H1 (cell line): ENCODE measurements at regions not wholly inside any gene's neighbourhood (a gene's known extent, or its start where the extent isn't known, plus 50 kb on each side); places are given as distances from the start of the nearest gene placed in this dataset.

Experiments
- CTCF ChIA-PET: fragments of 300-600 bp; sonication (Branson Sonifier 250); formaldehyde crosslinking; loops from one replicate; lab custom pipeline; 2021; ENCODE audit not compliant: partially characterized antibody; lab: Charles Lee
- POLR2A ChIA-PET: fragments of 300-600 bp; sonication (Branson Sonifier 250); formaldehyde crosslinking; loops from one replicate; lab custom pipeline; 2021; ENCODE audit warnings: inconsistent platforms; ENCODE audit not compliant: partially characterized antibody; lab: Charles Lee
- DNase-seq, 2 experiments: peaks; one replicate each; pipeline versions ENCODE4 v3.0.0 to v3.0.0-alpha.2; 2010 to 2022; ENCODE audit warnings: low spot score in 2 of 2, low read depth in 1 of 2, mixed read lengths in 1 of 2
- FAIRE-seq: peaks from 2 replicates; lab custom pipeline; 2011; peaks lifted over from hg19 to GRCh38; lab: Jason Lieb, UNC
- H2AFZ ChIP-seq: 2 replicates; pipeline ENCODE4 v1.8.1; 2012; ENCODE audit warnings: low read length, inconsistent platforms
- H2AK5ac ChIP-seq: 2 replicates; pipeline ENCODE4 v1.6.1; 2013; ENCODE audit warnings: low read depth, low read length
- H2BK120ac ChIP-seq: replicated peaks from 2 replicates; pipeline ENCODE3; 2013; ENCODE audit warnings: low read depth, low read length, inconsistent platforms
- H2BK12ac ChIP-seq: 2 replicates; pipeline ENCODE4 v1.6.1; 2013; ENCODE audit warnings: low read depth, low read length
- H2BK15ac ChIP-seq: 2 replicates; pipeline ENCODE4 v1.6.1; 2013; ENCODE audit warnings: low read length
- H2BK20ac ChIP-seq: 2 replicates; pipeline ENCODE4 v1.6.1; 2013; ENCODE audit warnings: low read length
- H2BK5ac ChIP-seq: 2 replicates; pipeline ENCODE4 v1.6.1; 2013; ENCODE audit warnings: low read depth, low read length
- H3K14ac ChIP-seq: 2 replicates; pipeline ENCODE4 v1.6.1; 2013; ENCODE audit warnings: inconsistent platforms; ENCODE audit not compliant: insufficient read length
- H3K18ac ChIP-seq: 2 replicates; pipeline ENCODE4 v1.6.1; 2013; ENCODE audit warnings: low read length; ENCODE audit errors: extremely low read depth
- H3K23ac ChIP-seq: 2 replicates; pipeline ENCODE4 v1.6.1; 2013; ENCODE audit warnings: inconsistent platforms; ENCODE audit not compliant: insufficient read length
- H3K23me2 ChIP-seq: 2 replicates; pipeline ENCODE4 v1.6.1; 2013; ENCODE audit warnings: low read depth, low read length
- H3K27ac ChIP-seq: 2 replicates; pipeline ENCODE4 v1.6.1; 2011; ENCODE audit warnings: low read depth, low read length, inconsistent platforms
- H3K27me3 ChIP-seq, 4 experiments: replicated peaks in 1 of 4; 1 replicate in 1 of 4; 2 replicates in 3 of 4; pipeline versions ENCODE4 v1.6.1 to v1.8.1; 2011 to 2013; ENCODE audit warnings: low read length in 3 of 4, mild to moderate bottlenecking in 3 of 4, inconsistent platforms in 2 of 4, mixed read lengths in 2 of 4, moderate library complexity in 1 of 4; ENCODE audit not compliant: control insufficient read depth in 3 of 4, insufficient read depth in 3 of 4; ENCODE audit errors: extremely low read depth in 1 of 4
- H3K36me3 ChIP-seq, 4 experiments: 2 replicates each; pipeline versions ENCODE4 v1.6.1 to v1.8.1; 2011 to 2013; ENCODE audit warnings: mild to moderate bottlenecking in 4 of 4, low read length in 3 of 4, moderate library complexity in 2 of 4, control low read depth in 1 of 4, inconsistent platforms in 1 of 4; ENCODE audit not compliant: insufficient read depth in 4 of 4, control insufficient read depth in 2 of 4
- H3K4ac ChIP-seq: replicated peaks from 2 replicates; pipeline ENCODE3; 2013; ENCODE audit warnings: low read length, low read depth, mixed read lengths, inconsistent platforms; ENCODE audit not compliant: insufficient read length
- H3K4me1 ChIP-seq, 4 experiments: replicated peaks in 1 of 4; 1 replicate in 1 of 4; 2 replicates in 3 of 4; pipeline versions ENCODE4 v1.6.1 to v1.8.1; 2011 to 2013; ENCODE audit warnings: low read length in 3 of 4, inconsistent platforms in 2 of 4, mixed read lengths in 1 of 4; ENCODE audit not compliant: insufficient read depth in 4 of 4, control insufficient read depth in 3 of 4
- H3K4me2 ChIP-seq, 2 experiments: 2 replicates each; pipeline versions ENCODE4 v1.6.1 to v1.8.1; 2011 to 2013; ENCODE audit warnings: low read depth in 2 of 2, low read length in 2 of 2, control low read depth in 1 of 2, inconsistent platforms in 1 of 2, mild to moderate bottlenecking in 1 of 2; ENCODE audit not compliant: insufficient read depth in 1 of 2
- H3K4me3 ChIP-seq, 4 experiments: fragments of 200-600, 300-600 bp in 1 of 4; sonication (generic), shearing (Covaris generic), sonication (Bioruptor Twin) in 1 of 4; 2 replicates each; pipeline versions ENCODE4 v1.5.1 to v1.8.1; 2011 to 2016; ENCODE audit warnings: low read length in 4 of 4, low read depth in 3 of 4, control low read depth in 2 of 4, inconsistent platforms in 2 of 4, mild to moderate bottlenecking in 2 of 4, mixed read lengths in 1 of 4, moderate library complexity in 1 of 4; ENCODE audit not compliant: insufficient read depth in 2 of 4; ENCODE audit errors: extremely low read depth in 1 of 4
- H3K56ac ChIP-seq: replicated peaks from 2 replicates; pipeline ENCODE3; 2013; ENCODE audit warnings: low read depth, mild to moderate bottlenecking, mixed read lengths, low read length, inconsistent platforms; ENCODE audit not compliant: insufficient read length
- H3K79me1 ChIP-seq: 2 replicates; pipeline ENCODE4 v1.6.1; 2013; ENCODE audit warnings: low read depth, low read length, control low read depth
- H3K79me2 ChIP-seq, 2 experiments: 2 replicates each; pipeline versions ENCODE4 v1.6.1 to v1.8.1; 2012 to 2013; ENCODE audit warnings: low read length in 2 of 2, mild to moderate bottlenecking in 2 of 2, inconsistent platforms in 1 of 2; ENCODE audit not compliant: insufficient read depth in 2 of 2, control insufficient read depth in 1 of 2
- H3K9ac ChIP-seq, 4 experiments: replicated peaks in 1 of 4; 1 replicate in 1 of 4; 2 replicates in 3 of 4; pipeline versions ENCODE4 v1.6.1 to v1.8.1; 2011 to 2013; ENCODE audit warnings: low read depth in 3 of 4, low read length in 3 of 4, control low read depth in 2 of 4, mild to moderate bottlenecking in 2 of 4, moderate library complexity in 2 of 4, inconsistent platforms in 1 of 4; ENCODE audit errors: extremely low read depth in 1 of 4
- H3K9me3 ChIP-seq, 2 experiments: 2 replicates each; pipeline versions ENCODE4 v1.6.1 to v1.8.1; 2012 to 2013; ENCODE audit warnings: mild to moderate bottlenecking in 2 of 2, moderate library complexity in 2 of 2, control low read depth in 1 of 2, inconsistent platforms in 1 of 2, low read depth in 1 of 2, low read length in 1 of 2, mixed read lengths in 1 of 2; ENCODE audit not compliant: insufficient read depth in 2 of 2
- H4K20me1 ChIP-seq, 2 experiments: replicated peaks in 1 of 2; 2 replicates each; pipeline versions ENCODE3 to v1.8.1; 2011 to 2013; ENCODE audit warnings: inconsistent platforms in 2 of 2, low read length in 2 of 2, mild to moderate bottlenecking in 1 of 2; ENCODE audit not compliant: insufficient read depth in 2 of 2, control insufficient read depth in 1 of 2
- H4K5ac ChIP-seq: 2 replicates; pipeline ENCODE4 v1.6.1; 2013; ENCODE audit warnings: low read length, low read depth, mixed read lengths, inconsistent platforms; ENCODE audit not compliant: insufficient read length
- H4K8ac ChIP-seq: 2 replicates; pipeline ENCODE4 v1.8.0; 2013; ENCODE audit warnings: mild to moderate bottlenecking, moderate library complexity, low read length, inconsistent platforms; ENCODE audit not compliant: insufficient read depth; ENCODE audit errors: extremely low read depth
- H4K91ac ChIP-seq: replicated peaks from 2 replicates; pipeline ENCODE3; 2013; ENCODE audit warnings: low read length, mixed read lengths, inconsistent platforms; ENCODE audit not compliant: insufficient read length
- MAX ChIP-seq: IDR thresholded peaks from 2 replicates; pipeline ENCODE4 v1.6.1; 2012; ENCODE audit warnings: inconsistent platforms
- PHF8 ChIP-seq: fragments of 200-600 bp; sonication (generic); conservative IDR thresholded peaks from 2 replicates; pipeline ENCODE4 v1.7.1; 2012; ENCODE audit warnings: low read depth, mild to moderate bottlenecking, inconsistent platforms, low read length, moderate library complexity
- WGBS, 2 experiments: shearing (Covaris generic) in 1 of 2; methylation state at CpG; one replicate each; pipeline versions ENCODE4 v1.1.6 to v1.1.7; 2013 to 2015; ENCODE audit warnings: low lambda C conversion rate in 2 of 2, mixed read lengths in 2 of 2, inconsistent platforms in 1 of 2, low coverage in 1 of 2, missing lambda C conversion rate in 1 of 2; ENCODE audit not compliant: insufficient replicate concordance in 2 of 2, insufficient coverage in 1 of 2, insufficient read length in 1 of 2; ENCODE audit errors: extremely low coverage in 1 of 2, missing lambda C conversion rate in 1 of 2; 5-methylcytosine and 5-hydroxymethylcytosine counted together
- TF ChIP-seq, protein P1 (sequence below): IDR thresholded peaks from 2 replicates; pipeline ENCODE4 v1.6.1; 2012; ENCODE audit warnings: inconsistent platforms

DNA sequence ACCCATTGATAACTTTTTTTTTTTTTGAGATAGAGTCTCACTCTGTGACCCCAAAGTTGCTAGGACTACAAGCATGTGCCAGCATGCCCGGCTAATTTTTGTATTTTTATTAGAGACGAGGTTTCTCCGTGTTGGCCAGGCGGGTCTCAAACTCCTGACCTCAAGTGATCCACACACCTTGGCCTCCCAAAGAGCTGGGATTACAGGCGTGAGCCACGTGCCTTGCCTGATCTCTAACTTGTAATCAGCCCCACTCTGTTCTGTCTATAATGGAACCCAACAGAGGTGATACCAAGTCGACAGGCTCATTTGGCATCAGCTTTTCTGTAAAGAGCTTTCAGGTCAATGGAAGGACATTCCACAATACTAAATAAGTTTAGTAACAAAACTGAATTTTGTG, 99.4 kb downstream of the HFE start:
- H3K4me3 ChIP-seq, result peak overlapping the region in 2 of 4 experiments; percentile 1 to 91; a peak in 2 of 8 replicates
- H3K27ac ChIP-seq, result peak overlapping the region; percentile 95; the same call in 1 of the 2 replicates
- H2BK20ac ChIP-seq, result 0 out of 2 replicates have a peak overlapping the region, but pooled peaks have one; percentile 51

More for the DNA sequence above, 99.4 kb downstream of the HFE start:
- ChIA-PET POLR2A (interaction anchor here (0.9 to 40.4 kb wide), 23 partner anchors 9 to 1684 kb away, joined by 3 to 2731 read pairs (median 27); a partner anchor contains a TSS), CTCF (interaction anchor here (0.6 to 3.0 kb wide), 5 partner anchors 11 to 1332 kb away, joined by 3 to 13 read pairs (median 3); no protein-coding TSS in a partner anchor)
- peak overlapping the region; percentile 60 for H2BK12ac ChIP-seq
- peak overlapping the region; percentile 75 for H2BK120ac ChIP-seq
- no peaks in the 10 kb centered on the region for H3K79me1 ChIP-seq
- peak overlapping the region; percentile 84 to 94; a peak in 3 of 4 replicates for H3K4me2 ChIP-seq
- H3K27me3 ChIP-seq, result no peaks in the 10 kb centered on the region
- H3K79me2 ChIP-seq, result no peaks in the 10 kb centered on the region
- no peak overlapping the region for H4K8ac ChIP-seq
- H3K56ac ChIP-seq, result no peak overlapping the region
- H3K9ac ChIP-seq, result no peak overlapping the region
- no peak overlapping the region for H3K23ac ChIP-seq
- DNase-seq, result no peak
- H3K18ac ChIP-seq, result peak overlapping the region; percentile 68
- H2BK5ac ChIP-seq, result peak overlapping the region; percentile 67; the same call in 1 of the 2 replicates
- no peak overlapping the region for H4K5ac ChIP-seq
- no peak overlapping the region for H3K4ac ChIP-seq
- no peaks in the 10 kb centered on the region for H3K9me3 ChIP-seq
- no peak overlapping the region for H2AFZ ChIP-seq
- no peak overlapping the region for H2BK15ac ChIP-seq
- peaks cover 0 to 2% of the 10 kb centered on the region in 2 experiments for H4K20me1 ChIP-seq
- no peak for FAIRE-seq
- TF ChIP-seq MAX (0 out of 2 replicates have a peak, but pooled peaks have one; percentile 20), PHF8 (no peak)
- TF ChIP-seq, protein P1, sequence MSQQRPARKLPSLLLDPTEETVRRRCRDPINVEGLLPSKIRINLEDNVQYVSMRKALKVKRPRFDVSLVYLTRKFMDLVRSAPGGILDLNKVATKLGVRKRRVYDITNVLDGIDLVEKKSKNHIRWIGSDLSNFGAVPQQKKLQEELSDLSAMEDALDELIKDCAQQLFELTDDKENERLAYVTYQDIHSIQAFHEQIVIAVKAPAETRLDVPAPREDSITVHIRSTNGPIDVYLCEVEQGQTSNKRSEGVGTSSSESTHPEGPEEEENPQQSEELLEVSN, result 0 out of 2 replicates have a peak, but pooled peaks have one; percentile 29
- 87% methylated on average over 7 of the region's 7 CpGs; no CpG with 5 or more reads in 1 of the 2 experiments for WGBS, 2 experiments
- H2AK5ac ChIP-seq, result no peak overlapping the region
- H4K91ac ChIP-seq, result peak overlapping the region; percentile 68
- H3K23me2 ChIP-seq, result peaks cover 11% of the 10 kb centered on the region
- no peaks in the 10 kb centered on the region for H3K36me3 ChIP-seq
- H3K4me1 ChIP-seq, result peaks cover 0 to 17% (median 8%) of the 10 kb centered on the region in 4 experiments; a peak in 5 of 7 replicates
- H3K14ac ChIP-seq, result no peak overlapping the region
